BJ (cell line): ENCODE measurements at regions not wholly inside any gene's neighbourhood (a gene's known extent, or its start where the extent isn't known, plus 50 kb on each side); places are given as distances from the start of the nearest gene placed in this dataset.

Source experiments
- CTCF ChIA-PET: fragments of 350-600 bp; formaldehyde crosslinking; extraction: SDS; loops from one replicate; lab custom pipeline; 2021; ENCODE audit warnings: antibody characterized with exemption, inconsistent platforms; lab: Yijun Ruan, JAX
- POLR2A ChIA-PET: fragments of 300-600 bp; sonication (Branson Sonifier 250); formaldehyde crosslinking; extraction: SDS; loops from one replicate; lab custom pipeline; 2021; ENCODE audit warnings: antibody characterized with exemption; lab: Charles Lee
- DNase-seq: peaks from one replicate; pipeline ENCODE4 v3.0.0-alpha.2; 2011; ENCODE audit warnings: low read depth
- H3K27me3 ChIP-seq: 2 replicates; pipeline ENCODE4 v1.6.0; 2011; ENCODE audit warnings: low read length; ENCODE audit not compliant: control insufficient read depth, insufficient read depth
- H3K36me3 ChIP-seq: 2 replicates; pipeline ENCODE4 v1.5.1; 2011; ENCODE audit warnings: low read length; ENCODE audit not compliant: control insufficient read depth, insufficient read depth
- H3K4me3 ChIP-seq: 2 replicates; pipeline ENCODE4 v1.5.1; 2011; ENCODE audit warnings: low read depth, mild to moderate bottlenecking, control low read depth, low read length
- CTCF ChIP-seq: IDR thresholded peaks from 2 replicates; pipeline ENCODE4 v1.5.1; 2011; ENCODE audit warnings: low read depth, mild to moderate bottlenecking, control low read depth, inconsistent platforms, low read length, moderate library complexity; ENCODE audit not compliant: insufficient read depth

DNA sequence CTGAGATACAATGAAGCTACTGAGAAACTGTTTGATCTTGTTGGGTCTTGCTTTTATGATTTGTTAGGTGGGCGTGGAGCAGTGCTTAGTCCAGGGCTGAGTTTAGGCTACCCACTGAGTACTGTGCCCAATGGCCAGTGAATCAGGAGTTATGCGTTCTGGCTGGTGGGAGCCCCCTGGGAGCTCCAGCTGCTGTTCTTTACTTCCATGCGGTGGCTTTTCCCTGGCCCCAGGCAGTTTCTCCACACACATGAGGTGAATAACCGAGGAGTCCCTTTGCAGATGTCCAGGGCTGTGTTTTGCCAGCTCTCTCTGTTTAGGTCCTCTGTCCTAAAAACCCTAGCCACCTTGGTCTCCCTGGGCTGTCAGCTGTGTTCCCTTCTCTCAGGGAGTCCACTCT, 106.5 kb downstream of the KLF13 start:
- DNase-seq: no peak
- H3K4me3 ChIP-seq: no peak overlapping the region
- H3K27me3 ChIP-seq: no peaks in the 10 kb centered on the region
- no peaks in the 10 kb centered on the region for H3K36me3 ChIP-seq
- TF ChIP-seq CTCF: no peak
- ChIA-PET CTCF (interaction anchor here (1.0 to 13.0 kb wide), 4 partner anchors 8 to 107 kb away, joined by 3 to 139 read pairs (median 15); no protein-coding TSS in a partner anchor), POLR2A (no interaction called here)

DNA sequence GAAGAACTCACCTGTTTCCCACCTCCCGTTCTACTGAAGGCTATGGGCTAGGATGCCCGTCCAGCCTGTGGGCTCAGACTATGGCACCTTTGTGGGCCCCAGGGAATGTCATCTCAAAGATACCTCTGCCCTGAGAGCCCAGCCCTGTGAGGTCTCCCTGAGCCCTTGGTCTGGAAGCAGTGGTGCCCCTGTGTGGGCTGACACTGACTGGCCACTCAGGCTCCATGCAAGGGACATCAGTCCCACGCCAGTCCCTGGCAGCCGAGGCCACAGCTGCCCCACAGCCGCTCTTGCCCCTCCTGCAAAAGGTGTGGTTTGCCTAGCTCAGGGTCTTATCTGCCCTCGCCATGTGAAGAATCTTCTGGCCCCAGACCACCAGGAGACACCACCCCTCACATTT, 106.9 kb downstream of the KLF13 start:
- ChIA-PET POLR2A (no interaction called here), CTCF (interaction anchor here (1.0 to 13.0 kb wide), 5 partner anchors 42 to 233 kb away, joined by 3 to 139 read pairs (median 21); no protein-coding TSS in a partner anchor)
- Histone ChIP-seq H3K4me3 (no peak overlapping the region), H3K36me3 (no peaks in the 10 kb centered on the region), H3K27me3 (no peaks in the 10 kb centered on the region)
- no peak for TF ChIP-seq CTCF
- DNase-seq: no peak

DNA sequence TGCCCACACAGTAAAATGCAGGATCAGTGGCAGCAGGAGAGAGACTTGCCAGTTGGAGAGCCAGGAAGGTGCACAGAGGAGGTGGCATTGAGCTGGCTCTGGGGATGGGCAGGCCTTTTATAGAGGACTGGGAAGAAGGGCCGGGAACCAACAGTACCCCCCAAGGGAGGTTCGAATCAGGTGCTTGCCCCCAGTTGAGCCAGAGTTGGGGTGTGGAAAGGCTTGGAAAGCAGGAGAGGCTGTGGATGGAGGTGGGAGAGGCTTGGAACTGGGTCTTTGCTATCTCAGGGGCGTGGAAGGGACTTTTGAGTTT, 107.6 kb downstream of the KLF13 start:
- POLR2A ChIA-PET: interaction anchor here (1.0 kb wide), 1 partner anchor 81 kb away, joined by 3 read pairs; no protein-coding TSS in a partner anchor
- H3K4me3 ChIP-seq: no peak overlapping the region

DNA sequence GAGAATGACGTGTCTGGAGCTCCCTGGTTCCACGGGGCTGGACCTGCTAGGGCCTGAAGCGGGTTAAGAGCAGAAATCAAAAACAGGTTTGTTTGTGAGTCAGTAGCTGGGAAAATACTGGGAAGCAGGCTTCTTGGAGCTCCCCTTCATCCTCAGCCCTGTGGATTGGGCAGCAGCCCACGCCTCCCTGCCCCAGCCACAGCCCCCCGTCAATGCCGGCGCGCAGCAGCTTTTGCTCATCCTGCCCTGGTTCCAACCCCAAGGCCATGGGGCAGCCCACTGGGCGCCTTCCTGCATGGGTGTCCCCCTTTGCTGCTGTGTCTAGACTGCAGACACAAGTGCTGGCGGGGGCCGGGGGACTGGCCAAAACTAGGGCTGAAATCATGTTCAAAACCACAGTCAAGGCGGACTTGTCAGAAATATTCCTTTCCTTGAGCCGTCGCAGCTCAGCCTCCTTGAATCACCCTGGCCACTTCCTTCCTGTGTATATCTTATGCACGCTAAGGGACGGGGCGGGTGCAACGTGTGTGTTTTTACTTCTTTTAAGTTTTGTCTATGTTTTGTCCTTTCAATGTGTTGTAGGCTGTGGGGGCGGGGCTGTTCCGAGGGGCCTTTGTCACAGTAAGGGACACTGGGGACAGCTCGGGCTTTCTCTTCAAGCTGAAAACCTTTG, 108.1 kb downstream of the KLF13 start:
- ChIA-PET POLR2A (interaction anchor here (1.0 kb wide), 1 partner anchor 81 kb away, joined by 3 read pairs; no protein-coding TSS in a partner anchor), CTCF (interaction anchor here (0.8 to 13.0 kb wide), 17 partner anchors 8 to 323 kb away, joined by 3 to 139 read pairs (median 5); no protein-coding TSS in a partner anchor)
- Histone ChIP-seq H3K36me3 (no peaks in the 10 kb centered on the region), H3K4me3 (no peak overlapping the region), H3K27me3 (no peaks in the 10 kb centered on the region)
- peak; percentile 70 for DNase-seq
- TF ChIP-seq CTCF: no peak

More for the DNA sequence above, 107.6 kb downstream of the KLF13 start:
- TF ChIP-seq CTCF: no peak
- CTCF ChIA-PET: interaction anchor here (0.8 to 13.0 kb wide), 15 partner anchors 10 to 322 kb away, joined by 3 to 139 read pairs (median 5); no protein-coding TSS in a partner anchor
- DNase-seq: no peak
- Histone ChIP-seq H3K36me3 (no peaks in the 10 kb centered on the region), H3K27me3 (no peaks in the 10 kb centered on the region)

DNA sequence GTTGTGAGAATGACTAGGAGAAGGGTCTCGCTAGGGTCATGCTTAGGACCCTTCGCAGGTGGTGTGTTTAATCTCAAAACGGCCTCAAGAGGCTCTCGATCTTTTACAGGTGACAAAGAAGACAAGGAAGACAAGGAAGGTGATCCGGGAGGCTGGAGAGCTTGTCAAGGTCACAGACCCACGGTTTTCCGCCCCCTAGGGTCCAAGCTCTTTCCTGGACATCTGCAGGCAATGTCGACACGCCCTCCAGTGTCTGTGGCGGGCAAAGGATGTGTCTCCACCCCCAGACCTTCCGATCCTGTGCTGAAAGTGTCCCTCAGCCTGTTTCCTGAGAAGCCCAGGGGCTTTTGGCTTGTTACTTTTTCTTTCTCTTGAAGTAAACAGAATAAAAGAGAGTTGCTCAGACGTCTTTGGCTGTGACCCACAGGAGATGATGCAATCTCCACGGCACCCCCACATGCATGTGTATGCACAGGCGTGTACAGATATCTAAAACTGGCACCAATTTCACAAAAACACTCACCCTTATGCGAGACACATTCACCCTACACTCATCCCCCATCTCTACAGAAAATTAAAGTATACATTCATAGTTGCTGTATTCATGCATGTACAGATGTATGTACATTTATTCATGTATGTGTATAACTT, 108.8 kb downstream of the KLF13 start:
- peak; percentile 85 for TF ChIP-seq CTCF
- H3K36me3 ChIP-seq: no peaks in the 10 kb centered on the region
- H3K27me3 ChIP-seq: no peaks in the 10 kb centered on the region
- POLR2A ChIA-PET: interaction anchor here (1.0 kb wide), 1 partner anchor 82 kb away, joined by 3 read pairs; no protein-coding TSS in a partner anchor
- DNase-seq: peak; percentile 50
- no peak overlapping the region for H3K4me3 ChIP-seq
- CTCF ChIA-PET: interaction anchor here (0.8 to 13.0 kb wide), 18 partner anchors 8 to 324 kb away, joined by 3 to 139 read pairs (median 5); no protein-coding TSS in a partner anchor
